ENCODE measurements at regions not wholly inside any gene's neighbourhood (a gene's known extent, or its start where the extent isn't known, plus 50 kb on each side); places are given as distances from the start of the nearest gene placed in this dataset.
"Not testable (repeated sequence)": the region's sequence is repeated elsewhere in the genome, so short reads cannot be mapped to it uniquely, and the experiment has no call there.

DNA sequence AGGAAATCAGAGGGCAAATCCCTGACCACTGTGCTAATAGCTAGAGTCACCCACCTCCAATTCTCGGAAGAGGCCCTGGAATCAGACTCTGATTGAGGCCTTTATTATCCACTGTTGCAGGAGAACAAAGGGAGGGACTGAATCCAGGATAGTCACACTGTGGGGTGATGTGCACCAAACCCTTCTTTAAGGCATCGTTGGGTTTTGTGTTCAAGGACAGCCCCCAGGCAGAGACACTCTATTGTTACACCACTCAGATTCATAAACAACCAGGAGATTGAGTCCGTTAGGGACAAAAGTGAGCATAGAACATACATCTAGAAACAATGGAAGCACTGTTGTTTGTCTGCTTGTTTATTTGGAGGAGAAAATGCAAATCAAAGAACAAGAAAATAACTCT, 124.6 kb upstream of the TBCA start:
- Mint-ChIP-seq H3K9me3 (no peaks in the 10 kb centered on the region), H3K27ac (no peak overlapping the region)

DNA sequence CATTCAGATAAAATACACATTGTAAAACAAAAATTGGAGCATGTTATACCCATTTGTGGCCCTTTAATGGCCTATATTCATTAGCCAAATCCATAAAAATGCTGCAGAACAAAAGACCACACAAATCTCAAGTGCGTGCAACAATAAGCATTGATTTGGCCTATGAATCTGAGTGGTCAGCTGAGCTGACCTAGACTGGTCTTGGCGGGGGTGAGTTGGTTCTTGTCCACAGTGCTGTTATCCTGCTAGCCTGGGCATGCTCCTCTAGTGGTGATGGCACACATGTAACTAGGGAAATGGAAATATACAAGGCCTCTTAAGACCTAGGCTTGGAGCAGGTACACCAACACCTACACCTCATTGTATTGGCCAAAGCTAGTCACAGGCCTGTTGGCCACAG, 122.2 kb upstream of the TBCA start:
- no peaks in the 10 kb centered on the region for H3K36me3 Mint-ChIP-seq (ENCODE audit: low read depth)
- H3K27me3 Mint-ChIP-seq (ENCODE audit: low read depth) = no peaks in the 10 kb centered on the region
- no peak overlapping the region for H3K27ac Mint-ChIP-seq
- DNase-seq (ENCODE audit: low spot score) = no peak
- intact Hi-C loops (cut with micrococcal nuclease) = no loop called here
- no peaks in the 10 kb centered on the region for H3K9me3 Mint-ChIP-seq
- H3K4me1 Mint-ChIP-seq (ENCODE audit: low read depth) = peaks cover 3% of the 10 kb centered on the region
- H3K4me3 Mint-ChIP-seq (ENCODE audit: low read depth) = no peak overlapping the region

More for the DNA sequence above, 124.6 kb upstream of the TBCA start:
- no peaks in the 10 kb centered on the region for H3K36me3 Mint-ChIP-seq (ENCODE audit: low read depth)
- intact Hi-C loops (cut with micrococcal nuclease) = no loop called here
- H3K27me3 Mint-ChIP-seq (ENCODE audit: low read depth) = no peaks in the 10 kb centered on the region
- no peaks in the 10 kb centered on the region for H3K4me1 Mint-ChIP-seq (ENCODE audit: low read depth)
- H3K4me3 Mint-ChIP-seq (ENCODE audit: low read depth) = no peak overlapping the region
- DNase-seq (ENCODE audit: low spot score) = no peak

DNA sequence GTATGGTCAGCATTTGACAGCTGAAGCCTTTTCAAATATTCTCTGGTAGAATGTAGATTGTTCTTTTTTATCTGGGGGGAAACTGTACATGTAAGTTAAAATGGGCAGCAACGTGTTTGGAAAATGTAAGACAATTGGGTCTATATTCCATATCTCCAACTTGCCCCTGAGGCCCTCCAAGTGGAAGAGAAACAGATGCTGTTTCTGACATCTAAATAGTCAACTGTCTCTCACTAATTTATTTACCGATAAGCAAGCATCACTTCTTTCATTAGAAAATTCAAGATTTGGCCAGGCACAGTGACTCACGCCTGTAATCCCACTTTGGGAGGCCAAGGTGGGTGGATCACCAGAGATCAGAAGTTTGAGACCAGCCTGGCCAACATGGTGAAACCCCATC, 120.2 kb upstream of the TBCA start:
- H3K27me3 Mint-ChIP-seq (ENCODE audit: low read depth) = no peaks in the 10 kb centered on the region
- intact Hi-C loops (cut with micrococcal nuclease) = no loop called here
- no peaks in the 10 kb centered on the region for H3K9me3 Mint-ChIP-seq
- no peak for DNase-seq (ENCODE audit: low spot score)
- H3K4me1 Mint-ChIP-seq (ENCODE audit: low read depth) = peaks cover 6% of the 10 kb centered on the region
- no peak overlapping the region for H3K27ac Mint-ChIP-seq
- no peaks in the 10 kb centered on the region for H3K36me3 Mint-ChIP-seq (ENCODE audit: low read depth)
- H3K4me3 Mint-ChIP-seq (ENCODE audit: low read depth) = no peak overlapping the region

DNA sequence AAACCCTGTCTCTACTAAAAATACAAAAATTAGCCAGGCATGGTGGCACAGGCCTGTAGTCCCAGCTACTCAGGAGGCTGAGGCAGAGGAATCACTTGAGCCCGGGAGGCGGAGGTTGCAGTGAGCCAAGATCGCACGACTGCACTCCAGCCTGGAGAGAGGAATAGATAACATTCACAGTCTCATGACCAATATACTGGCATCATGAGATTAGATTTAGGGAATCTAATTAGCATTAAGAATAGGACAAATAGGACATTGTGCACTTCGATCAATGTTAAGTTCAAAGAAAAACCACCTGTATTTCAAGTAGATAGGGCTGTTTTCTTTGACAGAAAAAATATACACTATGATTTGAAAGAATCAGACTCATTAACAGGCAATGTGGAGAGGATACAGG, 118.0 kb upstream of the TBCA start:
- H3K27me3 Mint-ChIP-seq (ENCODE audit: low read depth); H3K4me1 Mint-ChIP-seq (ENCODE audit: low read depth); H3K27ac Mint-ChIP-seq; H3K36me3 Mint-ChIP-seq (ENCODE audit: low read depth); DNase-seq (ENCODE audit: low spot score); H3K4me3 Mint-ChIP-seq (ENCODE audit: low read depth); intact Hi-C loops (cut with micrococcal nuclease); H3K9me3 Mint-ChIP-seq: not testable (repeated sequence)

DNA sequence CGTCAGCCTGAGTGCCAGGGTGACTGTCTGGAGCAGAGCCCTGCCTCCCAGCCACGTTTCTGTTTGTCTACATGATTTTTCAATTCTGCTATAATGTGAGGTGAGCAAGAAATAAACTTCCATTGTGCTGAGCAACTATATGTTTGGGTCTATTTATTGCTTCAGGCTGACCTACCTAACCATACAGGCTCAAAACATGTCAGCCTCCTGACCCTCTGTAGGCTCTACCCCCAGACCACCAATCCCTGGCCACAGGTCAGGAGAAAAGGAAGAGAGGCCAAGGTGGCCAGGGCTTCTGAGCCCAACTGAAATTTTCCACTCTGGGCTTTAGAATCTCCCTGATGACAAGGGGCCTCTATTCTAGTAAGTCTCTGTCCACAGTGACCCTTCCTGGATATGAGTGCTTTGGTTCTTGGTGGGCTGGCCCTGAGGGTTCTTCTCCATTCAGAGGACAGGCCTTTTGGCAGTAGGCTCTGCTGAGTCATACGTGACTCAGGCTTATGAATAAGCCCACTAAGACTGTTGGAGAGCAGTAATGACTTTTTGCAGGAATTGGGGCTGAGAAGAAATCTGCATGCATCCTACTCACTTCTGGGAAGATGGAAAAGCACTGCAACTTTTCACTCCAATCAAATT, 117.2 kb upstream of the TBCA start:
- H3K36me3 Mint-ChIP-seq (ENCODE audit: low read depth) = no peaks in the 10 kb centered on the region
- peaks cover 6% of the 10 kb centered on the region for H3K4me1 Mint-ChIP-seq (ENCODE audit: low read depth)
- no peak overlapping the region for H3K27ac Mint-ChIP-seq
- no peak overlapping the region for H3K4me3 Mint-ChIP-seq (ENCODE audit: low read depth)
- DNase-seq (ENCODE audit: low spot score) = no peak
- intact Hi-C loops (cut with micrococcal nuclease) = no loop called here
- no peaks in the 10 kb centered on the region for H3K27me3 Mint-ChIP-seq (ENCODE audit: low read depth)
- no peaks in the 10 kb centered on the region for H3K9me3 Mint-ChIP-seq

DNA sequence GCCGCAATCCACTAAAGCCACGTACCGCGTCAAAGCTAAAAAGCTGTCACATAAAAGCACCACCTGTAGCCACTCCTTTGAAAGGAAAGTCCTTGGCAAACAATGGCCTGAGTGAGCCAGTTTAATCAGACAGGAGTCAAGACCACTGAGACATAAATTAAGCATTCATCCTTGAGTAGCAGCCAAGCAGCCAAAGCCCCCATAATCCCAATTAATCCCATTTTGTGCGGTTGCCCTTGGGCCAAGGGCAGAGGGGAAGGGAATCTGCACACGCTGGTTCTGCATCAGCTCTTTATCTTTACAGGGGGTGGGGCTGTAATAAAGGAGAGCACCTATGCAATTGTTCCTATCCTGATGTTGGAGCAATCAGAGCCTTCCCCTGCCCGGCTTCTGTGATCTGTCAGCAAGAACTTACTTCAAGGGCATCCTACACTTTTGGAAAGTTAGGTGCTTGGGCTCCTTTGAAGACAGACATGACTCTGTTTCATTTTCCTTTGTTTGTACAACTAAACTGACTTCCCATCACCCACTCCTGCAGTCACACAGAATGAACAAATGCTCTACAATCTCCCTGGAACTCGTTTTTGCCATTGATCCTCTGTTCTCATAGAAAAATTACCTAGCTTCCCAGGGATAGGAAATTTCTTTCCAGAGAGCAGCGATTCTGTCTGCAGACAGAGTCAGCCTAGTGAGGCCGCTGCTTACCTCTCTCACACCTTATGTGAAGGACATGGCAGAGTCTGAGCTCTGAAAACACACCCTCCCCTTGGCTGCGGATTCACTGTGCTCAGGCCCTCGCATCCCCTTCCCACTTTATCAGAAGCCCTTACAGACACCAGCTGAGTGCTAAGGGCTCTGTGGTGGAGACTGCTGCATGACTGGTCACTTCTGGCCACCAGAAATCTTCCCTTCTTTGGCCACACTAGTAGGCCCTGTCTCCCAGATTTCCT, 116.2 kb upstream of the TBCA start:
- intact Hi-C loops (cut with micrococcal nuclease) = no loop called here

DNA sequence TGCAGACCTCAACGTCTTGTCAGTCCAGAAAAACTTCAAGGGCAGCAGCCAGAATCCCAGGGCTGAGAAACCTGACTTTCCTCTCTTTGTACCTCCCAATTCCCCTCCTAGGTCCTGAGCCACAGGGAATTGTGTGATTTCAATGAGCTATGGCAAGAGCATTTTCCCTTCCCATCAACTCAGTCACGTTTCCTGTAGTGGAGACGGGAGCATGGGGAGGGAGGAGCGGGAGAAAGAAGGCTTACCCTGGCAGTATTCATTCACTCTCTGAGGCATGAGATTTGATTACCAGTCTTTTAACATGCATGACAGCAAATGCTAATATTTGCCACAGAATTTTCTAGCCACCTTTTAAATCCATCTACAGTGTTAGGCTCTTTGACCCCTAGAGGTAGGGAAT, 109.4 kb upstream of the TBCA start:
- intact Hi-C loops (cut with micrococcal nuclease) = no loop called here
- peaks cover 16% of the 10 kb centered on the region for H3K27me3 Mint-ChIP-seq (ENCODE audit: low read depth)
- DNase-seq (ENCODE audit: low spot score) = no peak

More for the DNA sequence above, 116.2 kb upstream of the TBCA start:
- H3K36me3 Mint-ChIP-seq (ENCODE audit: low read depth) = no peaks in the 10 kb centered on the region
- no peak overlapping the region for H3K27ac Mint-ChIP-seq
- no peaks in the 10 kb centered on the region for H3K27me3 Mint-ChIP-seq (ENCODE audit: low read depth)
- no peaks in the 10 kb centered on the region for H3K9me3 Mint-ChIP-seq
- DNase-seq (ENCODE audit: low spot score) = no peak
- H3K4me3 Mint-ChIP-seq (ENCODE audit: low read depth) = no peak overlapping the region
- peaks cover 6% of the 10 kb centered on the region for H3K4me1 Mint-ChIP-seq (ENCODE audit: low read depth)

DNA sequence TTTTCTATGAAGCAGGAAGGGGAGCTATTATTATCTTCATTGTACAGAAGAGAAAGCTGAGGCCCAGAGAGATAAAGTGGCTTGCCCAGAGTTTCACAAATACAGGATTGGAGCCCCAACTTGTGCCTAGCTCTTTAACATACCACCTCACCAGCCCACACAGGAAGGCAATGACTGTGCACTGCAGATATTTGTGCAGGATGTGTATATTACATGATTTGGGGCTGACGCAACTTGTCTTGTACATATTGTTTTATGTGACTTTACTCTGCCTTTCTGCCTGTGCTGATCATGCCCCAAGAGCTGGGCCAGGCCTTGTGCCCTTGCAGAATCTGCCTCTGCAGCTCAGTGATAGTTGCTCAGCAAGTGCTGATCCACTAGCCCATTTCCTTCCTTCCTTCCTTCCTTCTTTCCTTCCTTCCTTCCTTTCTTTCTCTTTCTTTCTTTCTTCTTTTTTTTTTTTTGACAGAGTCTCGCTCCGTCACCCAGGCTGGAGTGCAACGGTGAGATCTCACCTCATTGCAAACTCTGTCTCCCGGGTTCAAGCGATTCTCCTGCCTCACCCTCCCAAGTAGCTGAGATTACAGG, 106.6 kb upstream of the TBCA start:
- intact Hi-C loops (cut with micrococcal nuclease) = loop anchor here (1.0 kb wide), 1 partner anchor 29 kb away; no protein-coding TSS in a partner anchor
- H3K27ac Mint-ChIP-seq = peak overlapping the region; percentile 50

More for the DNA sequence above, 109.4 kb upstream of the TBCA start:
- H3K27ac Mint-ChIP-seq = no peak overlapping the region
- H3K4me3 Mint-ChIP-seq (ENCODE audit: low read depth) = no peak overlapping the region
- no peaks in the 10 kb centered on the region for H3K36me3 Mint-ChIP-seq (ENCODE audit: low read depth)
- H3K9me3 Mint-ChIP-seq = no peaks in the 10 kb centered on the region
- peaks cover 27% of the 10 kb centered on the region for H3K4me1 Mint-ChIP-seq (ENCODE audit: low read depth)

DNA sequence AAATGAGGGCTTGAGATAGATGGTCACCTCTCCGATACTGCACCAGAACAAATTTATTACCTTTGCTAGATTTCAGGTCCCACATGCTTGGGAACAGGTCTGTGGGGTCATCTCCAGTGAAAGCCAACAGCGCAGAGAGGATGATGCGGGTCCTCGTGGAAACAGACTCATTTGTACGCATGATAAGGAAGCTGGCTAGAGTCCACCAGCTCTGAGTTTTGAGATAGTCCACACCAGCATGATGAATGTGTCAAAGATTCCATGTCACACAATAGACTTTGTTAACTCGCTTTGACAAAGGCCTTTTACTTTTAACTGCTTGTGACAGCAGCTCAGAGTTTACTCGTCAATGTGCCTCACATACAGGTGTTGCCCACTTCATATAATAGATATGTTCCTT, 105.4 kb upstream of the TBCA start:
- peak overlapping the region; percentile 79 for H3K27ac Mint-ChIP-seq
- no peaks in the 10 kb centered on the region for H3K36me3 Mint-ChIP-seq (ENCODE audit: low read depth)
- H3K27me3 Mint-ChIP-seq (ENCODE audit: low read depth) = peaks cover 10% of the 10 kb centered on the region
- H3K4me1 Mint-ChIP-seq (ENCODE audit: low read depth) = peaks cover 38% of the 10 kb centered on the region
- no peak overlapping the region for H3K4me3 Mint-ChIP-seq (ENCODE audit: low read depth)
- intact Hi-C loops (cut with micrococcal nuclease) = loop anchor here (2.0 kb wide), 1 partner anchor 105 kb away; the partner anchor contains the start of gene TBCA
- DNase-seq (ENCODE audit: low spot score) = no peak
- no peaks in the 10 kb centered on the region for H3K9me3 Mint-ChIP-seq

More for the DNA sequence above, 106.6 kb upstream of the TBCA start:
- Mint-ChIP-seq H3K4me1 (ENCODE audit: low read depth) (peaks cover 30% of the 10 kb centered on the region), H3K4me3 (ENCODE audit: low read depth) (no peak overlapping the region), H3K36me3 (ENCODE audit: low read depth) (no peaks in the 10 kb centered on the region), H3K9me3 (no peaks in the 10 kb centered on the region), H3K27me3 (ENCODE audit: low read depth) (peaks cover 16% of the 10 kb centered on the region)
- no peak for DNase-seq (ENCODE audit: low spot score)

DNA sequence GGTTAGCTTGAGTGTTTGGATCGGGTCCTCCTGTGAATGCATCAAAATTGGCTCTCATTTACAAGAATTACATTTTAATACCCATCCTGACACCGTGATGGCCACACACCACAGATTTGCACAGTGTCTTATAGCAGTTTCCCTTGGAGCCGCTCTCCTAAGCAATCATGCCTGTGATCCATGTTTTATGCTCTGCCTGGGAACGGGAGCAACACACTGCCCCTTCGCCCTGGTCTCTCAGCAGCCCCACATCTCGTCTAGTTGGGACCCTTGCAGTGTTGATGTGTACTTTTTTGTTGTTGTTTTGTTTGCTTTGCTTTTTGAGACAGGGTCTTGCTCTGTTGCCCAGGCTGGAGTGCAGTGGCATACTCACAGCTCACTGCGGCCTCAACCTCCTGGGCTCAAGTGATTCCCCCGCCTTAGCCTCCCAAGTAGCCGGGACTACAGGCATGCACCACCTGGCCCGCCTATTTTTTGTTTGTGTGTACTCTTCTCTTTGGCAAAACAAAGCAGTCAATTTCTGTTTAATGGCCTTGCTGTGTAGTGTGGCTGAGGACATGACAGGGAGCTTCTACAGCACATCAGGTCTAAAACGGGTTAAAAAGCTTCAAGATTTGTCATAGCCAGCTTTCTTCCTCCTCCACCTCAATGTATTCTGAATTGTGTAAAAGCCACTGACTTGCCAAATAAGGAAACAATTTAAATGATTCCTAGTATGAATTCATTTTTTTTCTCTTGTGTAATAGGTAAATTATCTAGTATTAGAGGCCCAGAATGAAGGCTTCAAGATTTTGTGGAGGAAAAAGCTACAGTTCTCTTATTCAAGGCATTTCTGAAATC, 101.6 kb upstream of the TBCA start:
- intact Hi-C loops (cut with micrococcal nuclease) = no loop called here
- H3K4me3 Mint-ChIP-seq (ENCODE audit: low read depth) = no peak overlapping the region
- no peak overlapping the region for H3K27ac Mint-ChIP-seq
- H3K27me3 Mint-ChIP-seq (ENCODE audit: low read depth) = peaks cover 4% of the 10 kb centered on the region
- H3K36me3 Mint-ChIP-seq (ENCODE audit: low read depth) = no peaks in the 10 kb centered on the region
- DNase-seq (ENCODE audit: low spot score) = no peak
- no peaks in the 10 kb centered on the region for H3K9me3 Mint-ChIP-seq
- peaks cover 28% of the 10 kb centered on the region for H3K4me1 Mint-ChIP-seq (ENCODE audit: low read depth)

DNA sequence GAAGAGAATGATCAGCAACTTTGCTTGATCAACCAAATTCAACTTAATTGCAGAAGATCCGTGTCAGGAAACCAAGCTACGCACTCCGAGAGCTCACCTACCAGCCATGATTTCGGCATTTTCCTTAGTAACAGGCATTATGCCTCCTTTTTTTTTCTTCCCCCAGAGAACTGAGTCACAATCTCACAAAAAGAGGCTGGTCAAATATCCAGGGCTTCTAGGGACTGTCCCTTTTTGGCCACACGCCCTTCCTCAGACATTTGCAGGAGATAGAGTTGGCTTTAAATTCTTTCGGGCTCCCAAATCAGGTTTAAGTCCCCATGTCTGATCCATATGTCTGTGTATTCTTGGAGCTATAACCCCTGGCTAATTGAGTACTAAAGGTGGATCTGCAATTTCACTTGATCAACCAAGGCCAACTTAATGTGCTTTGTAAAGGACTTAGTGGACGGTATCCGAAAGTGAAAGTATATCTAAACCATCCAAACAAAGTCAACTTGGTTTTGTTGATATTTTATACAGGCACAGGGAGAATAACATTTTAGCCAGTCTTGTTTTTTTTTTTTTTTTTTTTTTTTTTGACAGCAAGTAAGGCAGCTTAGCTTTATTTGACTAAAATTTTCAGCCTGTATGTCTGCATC, 100.8 kb upstream of the TBCA start:
- Mint-ChIP-seq H3K27me3 (ENCODE audit: low read depth) (peaks cover 4% of the 10 kb centered on the region), H3K4me1 (ENCODE audit: low read depth) (peaks cover 23% of the 10 kb centered on the region), H3K4me3 (ENCODE audit: low read depth) (no peak overlapping the region), H3K27ac (no peak overlapping the region), H3K9me3 (no peaks in the 10 kb centered on the region), H3K36me3 (ENCODE audit: low read depth) (no peaks in the 10 kb centered on the region)
- DNase-seq (ENCODE audit: low spot score) = no peak
- intact Hi-C loops (cut with micrococcal nuclease) = no loop called here

DNA sequence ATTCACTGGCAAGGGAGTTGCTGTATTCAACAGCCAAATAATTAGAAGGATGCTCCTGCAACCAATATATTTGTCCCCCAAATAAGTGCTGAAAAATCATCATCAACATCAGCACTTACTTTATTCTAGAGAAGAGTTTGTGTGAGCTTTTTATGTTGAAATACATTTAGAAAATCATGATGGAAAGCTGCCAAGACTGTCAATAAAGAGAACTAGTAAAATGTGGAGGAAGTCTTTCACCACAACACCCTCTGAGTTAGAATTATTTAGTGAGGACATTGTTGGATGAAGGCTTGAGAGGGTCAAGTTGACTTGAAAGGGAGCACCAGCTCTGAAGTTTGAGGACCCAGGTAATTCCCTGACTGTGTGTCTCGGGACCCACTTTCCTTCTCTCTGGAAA, 100.2 kb upstream of the TBCA start:
- intact Hi-C loops (cut with micrococcal nuclease) = no loop called here
- Mint-ChIP-seq H3K36me3 (ENCODE audit: low read depth) (no peaks in the 10 kb centered on the region), H3K27me3 (ENCODE audit: low read depth) (peaks cover 4% of the 10 kb centered on the region), H3K27ac (no peak overlapping the region), H3K9me3 (no peaks in the 10 kb centered on the region), H3K4me1 (ENCODE audit: low read depth) (peaks cover 16% of the 10 kb centered on the region), H3K4me3 (ENCODE audit: low read depth) (no peak overlapping the region)
- no peak for DNase-seq (ENCODE audit: low spot score)
